SU-DHL-6 (cell line): ENCODE measurements at regions not wholly inside any gene's neighbourhood (a gene's known extent, or its start where the extent isn't known, plus 50 kb on each side); places are given as distances from the start of the nearest gene placed in this dataset.
"Not testable (repeated sequence)": the region's sequence is repeated elsewhere in the genome, so short reads cannot be mapped to it uniquely, and the experiment has no call there.

Source experiments
- H2AFZ ChIP-seq: fragments of 200-600 bp; sonication (generic); 2 replicates; pipeline ENCODE4 v1.6.1; 2014; ENCODE audit warnings: low read depth, mild to moderate bottlenecking, moderate library complexity, mixed read lengths, antibody characterized with exemption, low read length; ENCODE audit not compliant: severe bottlenecking
- H3F3A ChIP-seq: fragments of 200-600 bp; shearing (Covaris generic); 2 replicates; pipeline ENCODE4 v1.6.0; 2016; ENCODE audit warnings: antibody characterized with exemption, mild to moderate bottlenecking; ENCODE audit not compliant: insufficient read depth
- H3K27ac ChIP-seq: fragments of 200-600 bp; sonication (generic); 2 replicates; pipeline ENCODE4 v1.5.1; 2016; ENCODE audit warnings: low read depth, mild to moderate bottlenecking, low read length, moderate library complexity, mixed read lengths
- H3K27me3 ChIP-seq: fragments of 200-600 bp; sonication (generic), shearing (Covaris generic); 2 replicates; pipeline ENCODE4 v1.6.0; 2014; ENCODE audit warnings: mild to moderate bottlenecking, low read length
- H3K36me3 ChIP-seq: fragments of 200-600 bp; sonication (generic); 2 replicates; pipeline ENCODE4 v1.6.1; 2014; ENCODE audit warnings: mild to moderate bottlenecking, low read length, mixed read lengths
- H3K4me2 ChIP-seq: fragments of 300-600, 200-600 bp; shearing (Covaris generic), sonication (generic); 2 replicates; pipeline ENCODE4 v1.6.0; 2014; ENCODE audit warnings: low read length, low read depth, mild to moderate bottlenecking; ENCODE audit not compliant: poor library complexity, severe bottlenecking
- H3K4me3 ChIP-seq: fragments of 200-600 bp; sonication (generic); 2 replicates; pipeline ENCODE4 v1.5.1; 2014; ENCODE audit warnings: antibody characterized with exemption, low read length, mild to moderate bottlenecking, mixed read lengths; ENCODE audit not compliant: insufficient read depth, poor library complexity, severe bottlenecking
- H3K79me2 ChIP-seq: fragments of 200-600 bp; sonication (generic); 2 replicates; pipeline ENCODE4 v1.6.1; 2014; ENCODE audit warnings: mild to moderate bottlenecking, low read length, moderate library complexity; ENCODE audit not compliant: insufficient read depth
- H3K9ac ChIP-seq: fragments of 200-600 bp; sonication (generic); 2 replicates; pipeline ENCODE4 v1.7.0; 2014; ENCODE audit warnings: mild to moderate bottlenecking, low read length
- H3K9me2 ChIP-seq: fragments of 200-600 bp; sonication (generic); replicated peaks from 2 replicates; pipeline ENCODE4 v1.6.1; 2014; ENCODE audit warnings: low read length; ENCODE audit not compliant: insufficient read depth
- H3K9me3 ChIP-seq: fragments of 200-600 bp; sonication (generic); 2 replicates; pipeline ENCODE4 v1.6.1; 2014; ENCODE audit warnings: low read length, mixed read lengths; ENCODE audit not compliant: insufficient read depth
- H4K20me1 ChIP-seq: fragments of 200-600 bp; sonication (generic); 2 replicates; pipeline ENCODE4 v1.6.1; 2014; ENCODE audit warnings: low read depth, mild to moderate bottlenecking, antibody characterized with exemption, low read length, moderate library complexity, mixed read lengths
- EZH2phosphoT487 ChIP-seq: fragments of 200-600 bp; sonication (generic), shearing (Covaris generic); conservative IDR thresholded peaks from 2 replicates; pipeline ENCODE4 v1.6.1; 2018; ENCODE audit warnings: mild to moderate bottlenecking, antibody characterized with exemption, low read length, moderate library complexity, mixed read lengths
- TF ChIP-seq, protein P1 (sequence below): fragments of 200-600 bp; sonication (generic); IDR thresholded peaks from one replicate; pipeline ENCODE4 v1.5.1; 2017; ENCODE audit warnings: antibody characterized with exemption, mild to moderate bottlenecking, low read length, moderate library complexity; ENCODE audit not compliant: insufficient read depth, poor library complexity, severe bottlenecking

DNA sequence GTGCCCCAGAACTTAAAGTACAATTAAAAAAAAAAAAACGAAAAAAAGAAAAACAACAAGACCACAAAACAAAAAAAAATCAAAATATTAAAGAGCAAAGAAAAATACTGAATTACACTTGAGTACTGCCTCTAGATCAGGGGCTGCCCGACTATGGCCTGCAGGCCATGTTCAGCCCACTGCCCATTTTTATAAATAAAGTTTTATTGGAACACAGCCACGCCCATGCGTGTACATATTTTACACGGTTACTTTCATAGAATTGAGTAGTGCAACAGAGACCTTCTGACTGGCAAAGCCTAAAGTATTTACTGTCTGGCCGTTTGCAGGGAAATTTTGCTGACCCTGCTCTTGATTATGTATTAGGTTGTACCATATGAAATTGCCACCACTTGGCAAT is 130.5 kb downstream of the ATXN3L start:
- no peaks in the 10 kb centered on the region for H3F3A ChIP-seq
- no peak overlapping the region for H3K9ac ChIP-seq
- H3K4me2 ChIP-seq = no peak overlapping the region
- no peaks in the 10 kb centered on the region for H3K9me2 ChIP-seq
- H4K20me1 ChIP-seq = no peaks in the 10 kb centered on the region
- H3K9me3 ChIP-seq = no peaks in the 10 kb centered on the region
- H3K27me3 ChIP-seq = no peaks in the 10 kb centered on the region
- H3K4me3 ChIP-seq = no peak overlapping the region
- no peaks in the 10 kb centered on the region for H3K36me3 ChIP-seq
- H3K79me2 ChIP-seq = no peaks in the 10 kb centered on the region
- TF ChIP-seq, protein P1, sequence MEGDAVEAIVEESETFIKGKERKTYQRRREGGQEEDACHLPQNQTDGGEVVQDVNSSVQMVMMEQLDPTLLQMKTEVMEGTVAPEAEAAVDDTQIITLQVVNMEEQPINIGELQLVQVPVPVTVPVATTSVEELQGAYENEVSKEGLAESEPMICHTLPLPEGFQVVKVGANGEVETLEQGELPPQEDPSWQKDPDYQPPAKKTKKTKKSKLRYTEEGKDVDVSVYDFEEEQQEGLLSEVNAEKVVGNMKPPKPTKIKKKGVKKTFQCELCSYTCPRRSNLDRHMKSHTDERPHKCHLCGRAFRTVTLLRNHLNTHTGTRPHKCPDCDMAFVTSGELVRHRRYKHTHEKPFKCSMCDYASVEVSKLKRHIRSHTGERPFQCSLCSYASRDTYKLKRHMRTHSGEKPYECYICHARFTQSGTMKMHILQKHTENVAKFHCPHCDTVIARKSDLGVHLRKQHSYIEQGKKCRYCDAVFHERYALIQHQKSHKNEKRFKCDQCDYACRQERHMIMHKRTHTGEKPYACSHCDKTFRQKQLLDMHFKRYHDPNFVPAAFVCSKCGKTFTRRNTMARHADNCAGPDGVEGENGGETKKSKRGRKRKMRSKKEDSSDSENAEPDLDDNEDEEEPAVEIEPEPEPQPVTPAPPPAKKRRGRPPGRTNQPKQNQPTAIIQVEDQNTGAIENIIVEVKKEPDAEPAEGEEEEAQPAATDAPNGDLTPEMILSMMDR = no peak
- TF ChIP-seq EZH2phosphoT487 = no peak
- H2AFZ ChIP-seq = no peak overlapping the region
- no peak overlapping the region for H3K27ac ChIP-seq

DNA sequence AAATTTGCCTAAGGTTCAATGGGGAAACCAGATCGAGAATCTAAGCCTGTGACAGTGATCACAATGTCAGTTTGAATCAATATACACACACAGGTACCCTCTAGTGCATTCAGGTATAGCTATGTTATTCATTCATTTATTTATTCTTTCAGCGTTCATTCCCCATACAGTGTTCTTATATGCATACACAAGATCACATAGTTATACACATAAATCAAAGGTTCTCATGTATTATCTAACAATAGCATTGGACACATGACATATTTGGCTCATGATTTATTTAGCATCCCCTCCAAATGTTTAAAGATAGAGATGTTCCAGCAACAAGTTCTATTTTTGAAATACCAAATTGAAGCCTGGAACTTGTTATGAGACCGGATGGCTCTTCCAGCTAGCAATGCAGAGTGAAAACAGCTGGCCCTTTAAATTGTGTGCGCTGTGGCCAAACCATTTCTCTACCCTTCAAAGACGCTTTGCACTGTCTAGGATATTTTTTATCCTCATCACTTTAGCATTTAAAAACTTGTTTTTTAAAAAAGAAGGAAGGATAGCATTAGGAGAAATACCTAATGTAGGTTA is 131.0 kb downstream of the ATXN3L start:
- Histone ChIP-seq H3F3A (no peaks in the 10 kb centered on the region), H3K4me3 (no peak overlapping the region), H3K79me2 (no peaks in the 10 kb centered on the region), H4K20me1 (no peaks in the 10 kb centered on the region), H2AFZ (no peak overlapping the region), H3K27me3 (no peaks in the 10 kb centered on the region), H3K36me3 (no peaks in the 10 kb centered on the region), H3K9ac (no peak overlapping the region), H3K27ac (no peak overlapping the region), H3K9me3 (no peaks in the 10 kb centered on the region), H3K4me2 (no peak overlapping the region), H3K9me2 (no peaks in the 10 kb centered on the region)
- no peak for TF ChIP-seq EZH2phosphoT487
- TF ChIP-seq, protein P1 = no peak

DNA sequence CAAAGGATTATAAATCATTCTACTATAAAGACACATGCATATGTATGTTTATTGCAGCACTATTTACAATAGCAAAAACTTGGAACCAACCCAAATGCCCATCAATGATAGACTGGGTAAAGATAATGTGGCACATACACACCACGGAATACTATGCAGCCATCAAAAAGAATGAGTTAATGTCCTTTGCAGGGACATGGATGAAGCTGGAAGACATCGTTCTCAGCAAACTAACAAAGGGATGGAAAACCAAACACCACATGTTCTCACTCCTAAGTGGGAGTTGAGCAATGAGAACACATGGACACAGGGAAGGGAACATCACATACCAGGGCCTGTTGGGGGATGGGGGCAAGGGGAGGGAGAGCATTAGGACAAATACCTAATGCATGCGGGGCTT is 133.2 kb downstream of the ATXN3L start:
- not testable (repeated sequence) for H3K9me2 ChIP-seq, H3K9ac ChIP-seq, H3K9me3 ChIP-seq, H3K79me2 ChIP-seq, H3K27me3 ChIP-seq, H3K27ac ChIP-seq, H3F3A ChIP-seq, H3K36me3 ChIP-seq, H3K4me3 ChIP-seq, H2AFZ ChIP-seq, H3K4me2 ChIP-seq, H4K20me1 ChIP-seq

DNA sequence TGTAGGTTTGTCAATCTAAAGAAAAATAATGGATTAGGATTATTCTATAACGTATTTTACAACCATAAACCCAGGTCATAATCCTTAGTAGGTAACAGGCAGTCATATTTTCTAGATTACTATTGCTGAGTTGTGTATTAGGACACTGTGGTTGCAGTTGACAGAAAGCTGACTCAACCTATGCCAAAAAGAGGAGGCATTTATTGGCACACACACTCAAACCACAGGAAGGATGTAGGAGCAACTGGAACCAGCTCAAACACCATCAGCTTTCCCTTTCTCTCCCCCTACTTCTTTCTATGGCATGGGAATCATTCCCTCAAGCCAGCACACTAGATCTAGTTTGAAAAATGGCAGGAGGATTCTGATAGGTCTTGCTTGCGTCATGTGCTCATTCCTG is 136.4 kb upstream of the FAM9C start:
- no peaks in the 10 kb centered on the region for H3F3A ChIP-seq
- no peaks in the 10 kb centered on the region for H3K9me2 ChIP-seq
- no peak overlapping the region for H3K4me3 ChIP-seq
- no peak overlapping the region for H2AFZ ChIP-seq
- no peaks in the 10 kb centered on the region for H3K9me3 ChIP-seq
- H3K36me3 ChIP-seq = no peaks in the 10 kb centered on the region
- no peak overlapping the region for H3K9ac ChIP-seq
- no peaks in the 10 kb centered on the region for H3K27me3 ChIP-seq
- no peaks in the 10 kb centered on the region for H4K20me1 ChIP-seq
- H3K27ac ChIP-seq = no peak overlapping the region
- H3K4me2 ChIP-seq = no peak overlapping the region
- TF ChIP-seq, protein P1 = no peak
- TF ChIP-seq EZH2phosphoT487 = no peak
- H3K79me2 ChIP-seq = no peaks in the 10 kb centered on the region
